GM21737 (cell line): ENCODE measurements at regions not wholly inside any gene's neighbourhood (a gene's known extent, or its start where the extent isn't known, plus 50 kb on each side); places are given as distances from the start of the nearest gene placed in this dataset.

Source experiments
- ATAC-seq: cut with Tn5 transposase; IDR thresholded peaks from one replicate; pipeline ENCODE4 v1.9.1; 2021; ENCODE audit warnings: mild to moderate bottlenecking, moderate library complexity; ENCODE audit not compliant: unreplicated experiment

DNA sequence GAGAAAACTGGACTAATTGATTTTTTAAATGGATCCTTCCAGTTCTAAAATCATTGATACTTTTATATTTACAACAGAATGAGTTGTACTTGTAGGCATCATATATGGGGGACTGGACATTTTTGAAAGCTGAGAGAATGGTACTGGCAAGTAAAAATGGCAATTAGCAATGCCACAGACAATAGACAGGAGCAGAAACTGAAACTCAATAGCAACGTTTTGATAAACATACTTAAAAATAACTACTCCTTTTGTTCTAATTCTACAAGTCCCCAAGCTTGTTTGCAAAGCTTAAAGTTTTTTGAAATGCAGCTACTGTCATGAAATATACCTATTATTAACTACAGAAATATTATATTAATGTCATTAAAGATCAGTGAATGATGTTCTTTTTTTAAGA lies 52.8 kb upstream of the FBXL7 start:
- no peak for ATAC-seq

DNA sequence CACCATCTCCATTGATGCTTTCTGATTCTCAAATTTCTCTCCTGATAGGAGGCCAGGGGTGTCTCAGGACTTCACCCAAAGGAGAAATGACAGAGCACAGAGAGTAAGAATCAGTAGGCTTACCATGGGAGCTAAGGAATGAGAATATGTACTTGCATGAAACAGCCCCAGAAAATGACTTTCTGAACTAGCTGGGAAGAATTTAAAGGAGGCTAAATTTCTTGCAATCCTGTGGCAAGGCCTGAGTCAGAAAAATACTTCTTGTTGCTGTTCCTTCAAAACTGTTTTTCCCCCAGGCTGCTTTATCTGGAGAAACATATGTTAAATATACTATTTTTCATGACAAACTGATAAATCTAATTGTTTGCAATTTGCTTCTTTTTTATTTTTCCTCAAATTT lies 53.4 kb upstream of the FBXL7 start:
- ATAC-seq = no peak

DNA sequence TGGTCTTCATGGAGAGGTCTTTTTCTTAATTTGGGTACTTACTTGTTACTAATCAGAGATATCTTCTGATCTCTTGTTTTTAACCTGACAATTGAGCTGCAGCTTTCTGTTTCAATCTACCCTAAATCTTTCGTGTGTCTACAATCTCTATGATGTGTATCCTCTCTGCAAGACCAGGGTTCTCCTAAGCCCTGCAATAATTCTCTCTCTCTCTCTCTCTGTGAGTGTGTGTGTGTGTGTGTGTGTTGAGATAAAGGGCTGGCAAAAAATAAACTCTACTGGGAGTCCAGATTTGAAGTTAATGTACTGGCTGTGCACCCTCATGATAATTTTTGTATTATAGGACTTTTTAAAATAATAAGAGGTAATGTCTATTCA lies 57.8 kb upstream of the FBXL7 start:
- no peak for ATAC-seq

DNA sequence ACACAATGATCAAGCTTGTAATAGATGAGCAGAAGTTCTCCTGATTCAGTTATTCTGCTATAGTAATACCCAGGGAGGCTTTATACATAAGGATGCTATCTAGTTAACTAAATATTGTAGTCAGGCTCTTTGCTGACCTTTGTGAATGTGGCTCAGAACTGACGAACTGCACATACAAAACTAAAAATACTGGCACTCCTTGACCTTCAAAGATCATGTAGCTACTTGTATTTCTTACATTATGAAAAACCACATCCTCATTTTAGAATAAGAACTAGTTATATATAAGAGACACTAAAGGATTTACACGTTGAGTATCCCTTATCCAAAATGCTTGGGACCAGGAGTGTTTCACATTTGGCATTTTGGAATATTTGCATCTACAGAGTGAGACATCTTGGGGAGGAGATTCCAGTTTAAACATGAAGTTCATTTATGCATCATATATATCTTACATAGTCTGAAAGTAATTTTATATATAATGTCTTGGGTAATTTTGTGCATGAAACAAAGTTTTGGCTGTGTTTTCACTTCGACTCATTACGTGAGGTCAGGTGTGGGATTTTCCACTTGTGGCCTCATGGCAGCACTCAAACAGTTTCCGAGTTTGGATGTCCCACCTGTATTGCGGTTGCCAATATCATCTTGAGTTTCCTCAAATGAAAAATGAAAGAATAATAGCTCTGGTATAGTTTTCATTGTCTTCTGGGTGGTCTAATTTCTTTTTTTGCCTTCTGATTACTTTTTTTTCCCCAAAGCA lies 58.4 kb upstream of the FBXL7 start:
- ATAC-seq = no peak

DNA sequence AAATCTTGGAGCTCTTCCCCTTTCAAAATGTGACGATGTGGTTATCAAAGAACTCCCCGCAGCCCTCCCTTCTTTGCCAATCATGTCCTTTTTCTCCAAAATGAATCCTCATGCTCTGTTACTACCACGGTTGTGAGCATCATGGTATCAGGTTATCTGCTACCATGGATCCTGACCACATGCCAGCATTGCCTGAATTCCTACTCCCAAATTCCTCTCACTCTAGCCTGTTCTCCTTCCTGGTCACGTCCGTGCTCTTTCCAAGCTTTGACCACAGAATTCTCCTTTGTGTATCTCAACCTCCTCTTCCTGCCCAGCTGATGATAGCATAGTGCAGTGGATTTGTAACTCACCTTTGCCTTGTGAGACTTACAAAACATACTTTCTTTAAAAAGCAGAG lies 59.5 kb upstream of the FBXL7 start:
- no peak for ATAC-seq

DNA sequence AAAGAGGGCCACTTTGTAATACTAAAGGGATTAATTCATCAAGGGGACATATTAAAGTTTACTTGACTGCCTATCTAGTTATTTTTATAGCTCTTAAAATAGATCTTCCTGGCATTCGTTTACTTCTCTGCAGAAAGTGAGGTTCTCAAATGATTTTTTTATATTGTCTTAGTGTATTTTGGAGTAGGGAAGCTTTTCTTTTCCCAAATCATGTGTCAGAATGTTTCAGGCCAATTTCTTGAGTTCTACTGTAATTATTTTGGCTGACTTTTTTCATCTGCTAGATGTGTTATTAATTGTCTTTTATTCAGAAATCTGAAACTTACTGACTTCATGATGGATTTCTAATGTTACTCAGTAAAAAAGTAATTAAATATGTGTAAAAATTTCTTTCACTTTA lies 60.2 kb upstream of the FBXL7 start:
- ATAC-seq = no peak

DNA sequence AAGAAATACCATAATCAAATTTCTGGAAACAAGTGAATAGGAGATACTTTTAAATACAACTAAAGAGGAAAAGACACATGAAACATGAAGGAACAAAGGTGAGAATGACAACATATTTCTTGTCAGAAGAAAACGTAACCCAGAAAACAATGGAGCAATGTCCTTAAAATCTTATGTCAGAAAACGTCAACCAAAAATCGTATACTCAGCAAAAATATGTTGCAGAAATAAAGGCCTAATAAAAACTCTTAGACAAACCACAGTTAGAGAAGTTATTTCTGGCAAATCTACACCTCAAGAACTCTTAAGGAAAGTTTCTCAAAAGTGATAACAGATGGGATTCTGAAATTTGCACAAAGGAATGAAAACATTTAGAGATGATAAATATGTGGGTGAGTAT lies 66.3 kb upstream of the FBXL7 start:
- ATAC-seq = no peak

DNA sequence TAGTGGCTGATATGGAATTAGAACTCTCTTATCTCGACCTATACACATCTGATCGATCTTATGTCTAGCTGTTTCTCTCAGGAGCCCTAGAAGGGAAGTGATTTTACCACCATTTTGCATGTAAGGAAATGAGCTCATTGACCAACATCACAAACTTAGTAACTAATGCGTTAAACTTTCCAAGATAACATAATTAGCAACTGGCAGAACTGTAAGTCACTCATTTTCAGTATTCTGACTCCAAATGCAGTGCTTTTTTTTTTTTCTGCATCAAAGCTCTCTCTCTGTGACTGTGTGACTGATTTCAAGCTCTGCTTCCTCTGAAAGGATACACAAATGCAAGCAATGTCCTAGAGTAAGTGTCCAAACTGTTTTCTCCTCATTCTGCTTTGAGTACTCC lies 68.1 kb upstream of the FBXL7 start:
- ATAC-seq = no peak

DNA sequence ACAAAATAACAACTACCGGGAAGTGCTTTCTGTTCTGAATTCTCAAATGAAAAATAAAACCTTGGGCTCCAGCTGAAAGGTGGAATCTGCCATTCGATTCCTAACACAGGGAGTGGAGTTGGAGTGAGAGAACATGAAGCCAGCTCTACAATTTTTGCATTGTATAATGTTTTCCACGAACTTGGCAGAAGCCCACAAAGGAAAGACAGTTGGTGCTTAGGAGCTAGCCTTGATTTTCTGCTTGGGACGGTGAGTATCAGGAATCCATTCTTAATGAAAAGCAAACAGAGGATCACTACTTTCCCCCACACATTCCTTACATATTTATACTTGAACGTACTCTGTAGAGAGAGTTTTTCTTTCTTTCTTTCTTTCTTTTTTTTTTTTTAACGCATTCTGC lies 74.2 kb upstream of the FBXL7 start:
- no peak for ATAC-seq

DNA sequence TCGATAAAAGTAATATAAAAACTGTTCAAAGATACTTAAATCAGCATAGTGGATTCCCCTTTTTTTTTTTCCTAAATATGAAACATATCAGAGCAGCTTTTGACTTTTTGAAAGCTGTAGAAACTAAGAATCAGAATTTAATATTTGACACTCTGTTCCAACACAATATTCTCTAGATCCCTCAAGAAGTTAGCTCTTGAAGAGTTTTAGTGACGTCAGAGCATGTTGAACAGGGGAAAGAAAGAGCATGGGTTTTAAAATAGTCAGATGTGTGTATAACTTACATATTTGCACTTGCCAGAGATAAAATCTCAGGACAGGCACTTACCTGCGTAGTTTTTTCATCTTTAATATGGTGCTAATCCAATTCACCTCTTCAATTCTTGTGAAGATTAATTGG lies 75.2 kb upstream of the FBXL7 start:
- no peak for ATAC-seq

DNA sequence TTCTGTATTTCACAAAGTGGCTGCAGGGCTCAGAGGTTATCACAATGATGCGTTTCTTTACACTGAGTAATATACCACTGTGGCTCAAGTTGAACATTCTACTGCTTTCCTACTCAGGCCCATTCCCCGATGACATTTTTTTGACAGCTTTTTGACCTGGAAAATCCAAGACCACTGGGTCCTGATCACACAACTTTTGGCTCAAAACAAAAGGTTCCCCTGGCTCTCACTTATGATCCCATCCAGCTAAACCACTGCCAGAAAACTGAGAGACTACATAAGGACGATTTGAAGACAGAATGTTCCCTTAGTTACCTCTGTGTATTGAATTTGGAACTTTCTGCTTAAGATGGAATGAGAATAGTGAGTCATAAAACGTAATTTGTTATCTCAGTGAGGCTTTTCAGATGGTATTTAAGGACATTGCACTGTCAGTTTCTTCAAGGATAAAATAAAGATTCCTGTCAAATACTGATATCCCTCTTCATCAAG lies 78.0 kb upstream of the FBXL7 start:
- no peak for ATAC-seq

DNA sequence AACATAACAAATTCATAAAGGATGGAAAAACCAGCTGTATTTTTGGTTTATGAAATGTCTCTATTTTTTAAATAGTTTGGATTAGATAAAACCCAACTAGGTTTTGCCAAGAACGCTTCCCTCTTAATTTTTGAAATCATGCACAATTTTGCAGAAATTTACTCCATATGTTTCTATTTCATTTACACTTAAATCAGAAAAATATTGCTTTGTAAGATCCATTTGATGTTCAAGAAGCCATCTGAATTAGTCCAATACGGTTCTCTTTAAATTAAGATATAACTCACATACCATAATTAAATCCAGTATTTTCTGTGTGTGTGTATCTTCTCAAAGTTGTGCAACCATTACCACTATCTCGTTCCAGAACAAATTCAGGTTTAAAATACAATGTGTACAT lies 78.6 kb upstream of the FBXL7 start:
- ATAC-seq = no peak

DNA sequence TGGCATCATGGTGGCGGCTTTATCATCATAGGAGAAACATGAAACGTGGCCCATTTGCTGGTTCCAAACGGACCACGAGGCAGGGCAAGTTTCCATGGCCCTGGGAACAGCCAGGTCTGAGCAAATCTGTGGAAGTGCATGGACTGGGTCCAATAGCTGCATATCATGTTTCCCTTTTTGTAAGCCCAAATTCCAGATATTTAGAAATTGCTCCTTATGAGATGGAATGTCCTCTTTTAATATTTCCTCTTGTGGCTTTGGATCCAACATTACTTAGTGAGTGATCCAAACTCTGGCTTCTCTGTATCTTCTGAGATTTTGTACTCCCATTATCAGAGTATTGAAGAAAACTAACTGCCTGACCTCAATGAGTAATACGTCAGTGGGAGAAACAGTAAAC lies 79.8 kb upstream of the FBXL7 start:
- no peak for ATAC-seq

DNA sequence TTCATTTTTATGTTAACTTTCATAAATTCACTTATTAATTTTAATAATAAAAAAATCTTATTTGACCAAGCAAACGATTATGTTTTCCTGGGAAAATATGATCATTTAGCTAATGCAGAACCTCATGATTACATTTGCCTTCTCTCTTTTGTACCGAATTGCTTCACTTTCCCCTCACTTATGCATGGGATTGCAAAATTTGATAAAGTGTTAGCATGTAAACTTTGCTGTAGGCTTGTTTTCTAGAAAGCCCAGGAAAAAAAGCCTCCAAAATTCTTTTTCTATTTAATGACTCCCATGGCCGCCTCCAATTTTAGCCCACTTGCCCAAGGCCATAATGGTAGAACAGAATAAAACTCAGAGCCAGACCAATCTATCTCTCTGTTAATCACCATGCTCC lies 82.8 kb upstream of the FBXL7 start:
- ATAC-seq = no peak

DNA sequence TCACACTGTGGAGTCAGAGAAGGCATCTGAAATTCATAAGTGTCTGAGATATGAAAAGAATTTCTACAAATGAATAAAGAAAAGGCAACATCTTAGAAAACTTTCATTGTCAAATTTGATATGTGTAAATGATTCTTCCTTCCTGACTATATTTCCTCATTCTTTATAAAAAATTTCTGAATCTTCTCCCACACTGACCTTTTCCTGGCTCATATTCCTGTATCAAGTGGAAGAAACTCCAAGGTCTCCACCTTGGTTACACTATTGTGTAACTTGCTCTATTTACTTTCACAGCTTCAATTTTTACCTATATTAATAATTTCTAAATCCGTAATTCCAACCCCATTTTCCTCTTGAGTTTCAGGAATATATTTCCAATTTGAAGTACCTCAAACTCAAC lies 93.5 kb upstream of the FBXL7 start:
- ATAC-seq = no peak

DNA sequence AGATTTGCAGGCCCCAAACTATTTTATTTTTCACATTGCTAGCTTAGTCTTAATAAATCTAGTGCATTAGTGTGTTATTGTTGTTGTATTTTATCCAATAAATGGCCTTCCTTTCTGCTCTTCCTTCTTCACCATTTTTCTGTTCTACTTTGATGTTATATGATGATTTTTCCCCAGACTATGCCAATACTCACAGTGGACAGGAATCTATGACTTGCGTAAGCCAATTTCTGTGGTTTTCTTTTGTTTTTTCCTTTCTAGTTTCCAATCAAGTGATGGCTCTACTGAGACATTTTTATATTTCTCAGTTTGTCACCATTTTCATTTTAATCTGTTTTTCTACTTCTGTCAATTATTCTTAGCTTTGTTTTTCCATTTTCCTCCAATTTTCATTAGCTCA lies 106.8 kb upstream of the FBXL7 start:
- ATAC-seq = no peak

DNA sequence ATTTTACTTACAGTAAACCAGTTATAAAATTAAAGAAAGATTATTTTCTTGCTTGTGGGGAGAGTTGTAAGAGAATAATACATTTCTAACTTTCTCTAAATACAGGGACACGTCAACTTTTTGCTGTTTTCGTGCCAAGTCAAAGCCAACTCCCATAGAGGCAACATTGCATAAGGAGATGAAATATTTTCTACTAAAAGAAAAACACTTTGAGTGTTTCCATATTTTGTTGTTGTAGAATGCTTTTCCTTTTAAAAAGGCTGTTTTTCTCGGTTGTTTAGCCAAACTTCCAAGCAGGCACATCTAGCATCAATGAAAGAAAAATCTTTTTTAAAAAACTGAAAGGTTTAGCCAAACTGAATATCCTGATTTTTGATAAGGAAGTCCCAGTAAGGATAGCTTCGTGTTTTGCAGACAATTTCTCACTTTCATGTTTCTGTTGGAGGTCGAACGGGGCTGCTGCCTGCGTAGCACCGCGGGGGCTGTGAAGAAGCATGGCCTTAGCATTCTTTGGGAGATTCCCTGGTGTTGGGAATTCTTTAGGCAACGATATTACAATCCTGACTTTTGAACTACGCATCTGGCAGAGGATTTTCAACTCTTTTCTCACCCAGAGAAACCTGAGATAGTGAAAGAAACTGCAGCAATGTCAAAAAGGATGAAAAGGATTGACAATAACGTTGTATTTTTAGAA lies 108.1 kb upstream of the FBXL7 start:
- no peak for ATAC-seq

DNA sequence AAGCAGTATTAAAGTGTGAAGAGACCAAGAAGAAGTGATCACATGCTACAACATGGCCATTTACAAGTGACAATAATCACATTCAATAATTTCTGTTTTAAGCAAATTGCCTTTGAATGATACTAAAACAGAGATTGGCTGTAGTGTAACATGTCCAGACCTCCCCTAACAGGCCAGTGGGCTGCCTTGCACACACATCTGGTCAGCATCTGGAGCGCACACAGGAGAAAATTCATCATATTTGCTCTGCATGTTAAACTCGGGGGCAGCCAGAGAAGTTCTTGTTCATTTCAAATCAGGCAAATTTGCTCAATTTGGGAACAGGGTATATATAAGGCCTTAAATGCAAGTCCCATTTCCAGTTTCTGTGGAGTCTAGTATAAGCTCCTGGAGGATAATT lies 111.1 kb upstream of the FBXL7 start:
- ATAC-seq = no peak

DNA sequence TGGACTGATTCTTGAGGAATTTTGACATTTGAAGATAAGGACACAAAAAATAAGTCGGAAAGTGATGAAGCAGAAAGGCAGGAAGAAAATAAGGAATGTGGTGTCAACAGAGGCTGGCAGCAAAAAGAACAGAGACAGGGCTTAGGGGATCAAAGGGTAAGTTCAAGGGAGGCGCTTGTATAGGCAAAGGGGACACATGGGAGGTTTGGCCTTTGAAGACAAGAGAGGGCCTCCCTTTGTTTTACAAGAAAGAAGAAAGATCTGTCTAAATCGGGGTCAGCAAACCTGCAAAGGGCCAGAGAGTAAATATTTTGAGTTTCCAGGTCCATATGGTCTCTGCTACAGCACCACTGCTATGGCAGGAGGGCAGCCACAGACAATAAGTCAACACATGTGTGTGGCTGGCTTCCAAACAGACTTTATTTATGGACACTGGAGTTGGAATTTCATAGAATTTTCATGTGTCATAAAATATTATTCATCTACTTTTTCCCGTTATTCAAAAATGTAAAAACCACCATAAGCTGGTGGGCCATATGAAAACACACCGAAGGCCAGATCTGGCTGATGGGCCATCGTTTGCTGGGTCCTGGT lies 112.0 kb upstream of the FBXL7 start:
- ATAC-seq = no peak

DNA sequence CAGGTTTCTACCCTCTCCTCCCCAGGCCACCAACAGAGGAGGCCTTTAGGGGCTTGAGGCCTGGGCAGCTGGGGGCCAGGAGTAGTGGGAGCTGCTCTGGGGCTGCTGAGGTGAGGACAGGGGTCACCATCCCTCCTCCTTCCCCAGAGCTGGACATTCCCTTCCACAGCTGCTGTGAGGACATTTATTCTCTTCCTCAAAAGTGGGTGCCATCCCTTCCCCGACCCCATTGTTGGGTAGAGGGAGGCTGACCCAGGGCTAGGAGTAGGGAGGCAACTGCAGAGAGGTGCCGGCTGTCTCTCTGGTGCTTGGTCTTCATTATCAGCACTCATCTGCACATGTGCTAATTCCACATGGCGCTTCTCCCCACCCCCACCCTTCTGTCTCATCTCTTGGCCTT lies 113.9 kb upstream of the FBXL7 start:
- ATAC-seq = no peak

DNA sequence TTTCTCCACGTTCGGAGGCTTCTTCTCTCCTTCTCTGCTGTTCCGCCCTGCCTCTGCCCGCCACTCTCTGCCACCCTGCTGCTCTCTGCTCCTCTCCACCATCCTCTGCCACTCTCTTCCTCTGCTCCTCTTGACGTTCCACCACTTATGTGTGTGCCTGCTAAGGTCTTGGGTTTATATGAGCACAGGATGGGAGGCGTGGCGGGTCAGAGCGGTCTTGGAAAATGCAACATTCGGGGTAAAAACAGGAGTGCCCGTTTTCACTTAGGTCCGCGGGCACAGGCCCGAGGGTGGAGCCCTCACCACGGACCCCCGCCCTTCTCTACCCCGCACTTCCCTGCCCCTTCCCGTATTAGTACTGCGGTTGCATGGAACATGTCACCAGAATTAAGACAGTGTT lies 114.4 kb upstream of the FBXL7 start:
- no peak for ATAC-seq

DNA sequence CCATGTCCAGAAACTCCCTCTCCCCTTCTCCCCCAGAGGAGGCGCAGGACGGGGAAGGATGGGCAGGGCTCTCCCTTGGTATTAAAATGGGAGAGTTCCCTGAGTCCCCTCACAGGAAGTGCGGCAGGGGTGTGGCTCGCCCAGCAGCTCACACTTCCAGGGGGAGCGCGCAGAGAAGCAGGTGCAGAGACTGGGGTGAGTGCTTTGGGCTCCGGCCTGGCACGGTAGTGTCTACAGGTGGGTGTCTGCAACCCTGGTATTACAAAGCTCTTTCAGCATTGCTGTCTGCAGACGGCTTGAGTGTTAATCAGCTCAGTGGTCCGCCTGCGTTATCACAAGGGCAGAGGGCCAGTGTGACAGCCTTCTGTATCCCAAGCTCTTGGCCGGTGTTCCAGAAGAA lies 114.9 kb upstream of the FBXL7 start:
- no peak for ATAC-seq
